AG10803 (cell line): ENCODE measurements at regions not wholly inside any gene's neighbourhood (a gene's known extent, or its start where the extent isn't known, plus 50 kb on each side); places are given as distances from the start of the nearest gene placed in this dataset.
"Not testable (repeated sequence)": the region's sequence is repeated elsewhere in the genome, so short reads cannot be mapped to it uniquely, and the experiment has no call there.

Experiments
- DNase-seq: peaks from one replicate; pipeline ENCODE4 v3.0.0; 2010; ENCODE audit warnings: low read depth
- H3K4me3 ChIP-seq: 2 replicates; pipeline ENCODE4 v1.5.1; 2011; ENCODE audit warnings: mild to moderate bottlenecking, low read length, control low read depth
- CTCF ChIP-seq: conservative IDR thresholded peaks from 2 replicates; pipeline ENCODE4 v1.5.1; 2011; ENCODE audit warnings: mild to moderate bottlenecking, low read length, control low read depth, inconsistent platforms

- no peak for TF ChIP-seq CTCF
- DNase-seq = peak; percentile 3
- no peak overlapping the region for H3K4me3 ChIP-seq
These were observed 204.3 kb upstream of the STAC start for GRCh38 chr3:36175916-36176461.

GRCh38 chr3:36178018-36178417, 202.3 kb upstream of the STAC start:
- TF ChIP-seq CTCF = no peak
- DNase-seq = peak; percentile 26
- H3K4me3 ChIP-seq = no peak overlapping the region

GRCh38 chr3:36182024-36182423, 198.3 kb upstream of the STAC start:
- DNase-seq = no peak
- no peak overlapping the region for H3K4me3 ChIP-seq
- no peak for TF ChIP-seq CTCF

- DNase-seq, H3K4me3 ChIP-seq: not testable (repeated sequence)
These were observed 193.1 kb upstream of the STAC start for GRCh38 chr3:36187197-36187596.

DNA sequence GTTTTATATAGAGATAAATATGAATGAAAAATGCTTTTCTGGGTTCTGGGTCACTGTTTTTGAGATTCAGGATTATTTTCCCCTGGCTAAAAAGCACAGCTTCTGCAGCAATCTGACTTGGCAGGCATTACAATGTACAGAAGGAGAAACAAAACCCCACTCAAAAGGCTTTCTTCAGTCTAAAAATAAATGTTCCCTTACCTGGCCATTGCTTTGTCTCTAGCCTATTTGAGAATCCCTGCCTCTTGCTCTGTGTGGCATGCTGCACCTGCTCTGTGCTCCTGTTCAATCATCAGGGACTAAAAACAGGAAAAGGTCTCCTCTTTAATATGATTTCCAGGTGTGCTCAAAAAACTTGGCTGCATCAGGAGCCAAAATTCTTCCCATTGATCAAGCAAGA, 187.4 kb upstream of the STAC start:
- no peak for DNase-seq
- TF ChIP-seq CTCF = no peak
- no peak overlapping the region for H3K4me3 ChIP-seq

GRCh38 chr3:36193448-36193847, 186.9 kb upstream of the STAC start:
- no peak for DNase-seq
- TF ChIP-seq CTCF = no peak
- H3K4me3 ChIP-seq = no peak overlapping the region

DNA sequence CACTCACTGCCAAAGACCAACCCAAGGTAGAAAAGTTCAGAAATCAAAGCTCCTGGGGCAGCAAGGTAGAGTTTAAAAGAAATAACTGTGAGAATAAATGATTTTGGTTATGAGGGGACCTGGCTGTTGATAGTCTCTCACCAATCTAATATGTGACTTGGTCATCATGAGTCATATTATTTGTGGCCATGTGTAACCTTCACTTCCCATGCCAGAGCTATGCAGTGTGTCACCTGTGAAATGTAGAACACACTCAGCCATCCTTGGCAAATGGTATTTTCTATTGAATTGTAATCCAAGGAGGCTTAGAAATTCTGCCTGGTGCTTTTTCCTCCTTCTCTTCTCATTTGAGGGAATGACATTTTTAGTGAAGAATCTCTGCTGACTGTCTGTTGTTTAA, 184.2 kb upstream of the STAC start:
- no peak overlapping the region for H3K4me3 ChIP-seq
- no peak for DNase-seq

More for the DNA sequence above, 184.2 kb upstream of the STAC start:
- no peak for TF ChIP-seq CTCF
